H1 (cell line): ENCODE measurements at regions not wholly inside any gene's neighbourhood (a gene's known extent, or its start where the extent isn't known, plus 50 kb on each side); places are given as distances from the start of the nearest gene placed in this dataset.

Experiments
- CTCF ChIP-seq, 3 experiments: IDR thresholded peaks; 1 replicate in 2 of 3; 2 replicates in 1 of 3; pipeline versions ENCODE4 v1.5.1 to v1.6.1; 2011; ENCODE audit warnings: low read length in 3 of 3, mild to moderate bottlenecking in 3 of 3, inconsistent platforms in 2 of 3, low read depth in 1 of 3, moderate library complexity in 1 of 3; ENCODE audit not compliant: insufficient read depth in 1 of 3; ENCODE audit errors: control extremely low read depth in 1 of 3
- EGR1 ChIP-seq: IDR thresholded peaks from 2 replicates; pipeline ENCODE4 v1.6.1; 2011; ENCODE audit warnings: low read depth, low read length, borderline replicate concordance
- RAD21 ChIP-seq, 2 experiments: IDR thresholded peaks in 1 of 2; conservative IDR thresholded peaks in 1 of 2; 2 replicates each; pipeline ENCODE4 v1.6.1; 2011; ENCODE audit warnings: low read depth in 2 of 2, low read length in 2 of 2, improper control_type of control experiment in 1 of 2, inconsistent platforms in 1 of 2, mild to moderate bottlenecking in 1 of 2, moderate library complexity in 1 of 2

GRCh38 chr1:68594851-68595250 is 98.0 kb upstream of the DEPDC1 start (continued):
- TF ChIP-seq RAD21 (IDR thresholded peaks at IDR 0.05 in 1 of 2, conservative IDR thresholded peaks at IDR 0.05 in 1 of 2; ENCODE audit: low read depth in 2 of 2, low read length in 2 of 2) (no peak), CTCF (IDR thresholded peaks at IDR 0.05; ENCODE audit: control extremely low read depth in 1 of 3, insufficient read depth in 1 of 3, low read depth in 1 of 3, low read length in 3 of 3) (no peak), EGR1 (no peak)
